H1 (cell line): ENCODE measurements at regions not wholly inside any gene's neighbourhood (a gene's known extent, or its start where the extent isn't known, plus 50 kb on each side); places are given as distances from the start of the nearest gene placed in this dataset.

ENCODE experiments used
- CTCF ChIA-PET: fragments of 300-600 bp; sonication (Branson Sonifier 250); formaldehyde crosslinking; loops from one replicate; lab custom pipeline; 2021; ENCODE audit not compliant: partially characterized antibody; lab: Charles Lee
- POLR2A ChIA-PET: fragments of 300-600 bp; sonication (Branson Sonifier 250); formaldehyde crosslinking; loops from one replicate; lab custom pipeline; 2021; ENCODE audit warnings: inconsistent platforms; ENCODE audit not compliant: partially characterized antibody; lab: Charles Lee
- DNase-seq, 2 experiments: peaks; one replicate each; pipeline versions ENCODE4 v3.0.0 to v3.0.0-alpha.2; 2010 to 2022; ENCODE audit warnings: low spot score in 2 of 2, low read depth in 1 of 2, mixed read lengths in 1 of 2
- FAIRE-seq: peaks from 2 replicates; lab custom pipeline; 2011; peaks lifted over from hg19 to GRCh38; lab: Jason Lieb, UNC
- H2AFZ ChIP-seq: 2 replicates; pipeline ENCODE4 v1.8.1; 2012; ENCODE audit warnings: low read length, inconsistent platforms
- H2AK5ac ChIP-seq: 2 replicates; pipeline ENCODE4 v1.6.1; 2013; ENCODE audit warnings: low read depth, low read length
- H2BK120ac ChIP-seq: replicated peaks from 2 replicates; pipeline ENCODE3; 2013; ENCODE audit warnings: low read depth, low read length, inconsistent platforms
- H2BK12ac ChIP-seq: 2 replicates; pipeline ENCODE4 v1.6.1; 2013; ENCODE audit warnings: low read depth, low read length
- H2BK15ac ChIP-seq: 2 replicates; pipeline ENCODE4 v1.6.1; 2013; ENCODE audit warnings: low read length
- H2BK20ac ChIP-seq: 2 replicates; pipeline ENCODE4 v1.6.1; 2013; ENCODE audit warnings: low read length
- H2BK5ac ChIP-seq: 2 replicates; pipeline ENCODE4 v1.6.1; 2013; ENCODE audit warnings: low read depth, low read length
- H3K14ac ChIP-seq: 2 replicates; pipeline ENCODE4 v1.6.1; 2013; ENCODE audit warnings: inconsistent platforms; ENCODE audit not compliant: insufficient read length
- H3K18ac ChIP-seq: 2 replicates; pipeline ENCODE4 v1.6.1; 2013; ENCODE audit warnings: low read length; ENCODE audit errors: extremely low read depth
- H3K23ac ChIP-seq: 2 replicates; pipeline ENCODE4 v1.6.1; 2013; ENCODE audit warnings: inconsistent platforms; ENCODE audit not compliant: insufficient read length
- H3K23me2 ChIP-seq: 2 replicates; pipeline ENCODE4 v1.6.1; 2013; ENCODE audit warnings: low read depth, low read length
- H3K27ac ChIP-seq: 2 replicates; pipeline ENCODE4 v1.6.1; 2011; ENCODE audit warnings: low read depth, low read length, inconsistent platforms
- H3K27me3 ChIP-seq, 4 experiments: replicated peaks in 1 of 4; 1 replicate in 1 of 4; 2 replicates in 3 of 4; pipeline versions ENCODE4 v1.6.1 to v1.8.1; 2011 to 2013; ENCODE audit warnings: low read length in 3 of 4, mild to moderate bottlenecking in 3 of 4, inconsistent platforms in 2 of 4, mixed read lengths in 2 of 4, moderate library complexity in 1 of 4; ENCODE audit not compliant: control insufficient read depth in 3 of 4, insufficient read depth in 3 of 4; ENCODE audit errors: extremely low read depth in 1 of 4
- H3K36me3 ChIP-seq, 4 experiments: 2 replicates each; pipeline versions ENCODE4 v1.6.1 to v1.8.1; 2011 to 2013; ENCODE audit warnings: mild to moderate bottlenecking in 4 of 4, low read length in 3 of 4, moderate library complexity in 2 of 4, control low read depth in 1 of 4, inconsistent platforms in 1 of 4; ENCODE audit not compliant: insufficient read depth in 4 of 4, control insufficient read depth in 2 of 4
- H3K4ac ChIP-seq: replicated peaks from 2 replicates; pipeline ENCODE3; 2013; ENCODE audit warnings: low read length, low read depth, mixed read lengths, inconsistent platforms; ENCODE audit not compliant: insufficient read length
- H3K4me1 ChIP-seq, 4 experiments: replicated peaks in 1 of 4; 1 replicate in 1 of 4; 2 replicates in 3 of 4; pipeline versions ENCODE4 v1.6.1 to v1.8.1; 2011 to 2013; ENCODE audit warnings: low read length in 3 of 4, inconsistent platforms in 2 of 4, mixed read lengths in 1 of 4; ENCODE audit not compliant: insufficient read depth in 4 of 4, control insufficient read depth in 3 of 4
- H3K4me2 ChIP-seq, 2 experiments: 2 replicates each; pipeline versions ENCODE4 v1.6.1 to v1.8.1; 2011 to 2013; ENCODE audit warnings: low read depth in 2 of 2, low read length in 2 of 2, control low read depth in 1 of 2, inconsistent platforms in 1 of 2, mild to moderate bottlenecking in 1 of 2; ENCODE audit not compliant: insufficient read depth in 1 of 2
- H3K4me3 ChIP-seq, 4 experiments: fragments of 200-600, 300-600 bp in 1 of 4; sonication (generic), shearing (Covaris generic), sonication (Bioruptor Twin) in 1 of 4; 2 replicates each; pipeline versions ENCODE4 v1.5.1 to v1.8.1; 2011 to 2016; ENCODE audit warnings: low read length in 4 of 4, low read depth in 3 of 4, control low read depth in 2 of 4, inconsistent platforms in 2 of 4, mild to moderate bottlenecking in 2 of 4, mixed read lengths in 1 of 4, moderate library complexity in 1 of 4; ENCODE audit not compliant: insufficient read depth in 2 of 4; ENCODE audit errors: extremely low read depth in 1 of 4
- H3K56ac ChIP-seq: replicated peaks from 2 replicates; pipeline ENCODE3; 2013; ENCODE audit warnings: low read depth, mild to moderate bottlenecking, mixed read lengths, low read length, inconsistent platforms; ENCODE audit not compliant: insufficient read length
- H3K79me1 ChIP-seq: 2 replicates; pipeline ENCODE4 v1.6.1; 2013; ENCODE audit warnings: low read depth, low read length, control low read depth
- H3K79me2 ChIP-seq, 2 experiments: 2 replicates each; pipeline versions ENCODE4 v1.6.1 to v1.8.1; 2012 to 2013; ENCODE audit warnings: low read length in 2 of 2, mild to moderate bottlenecking in 2 of 2, inconsistent platforms in 1 of 2; ENCODE audit not compliant: insufficient read depth in 2 of 2, control insufficient read depth in 1 of 2
- H3K9ac ChIP-seq, 4 experiments: replicated peaks in 1 of 4; 1 replicate in 1 of 4; 2 replicates in 3 of 4; pipeline versions ENCODE4 v1.6.1 to v1.8.1; 2011 to 2013; ENCODE audit warnings: low read depth in 3 of 4, low read length in 3 of 4, control low read depth in 2 of 4, mild to moderate bottlenecking in 2 of 4, moderate library complexity in 2 of 4, inconsistent platforms in 1 of 4; ENCODE audit errors: extremely low read depth in 1 of 4
- H3K9me3 ChIP-seq, 2 experiments: 2 replicates each; pipeline versions ENCODE4 v1.6.1 to v1.8.1; 2012 to 2013; ENCODE audit warnings: mild to moderate bottlenecking in 2 of 2, moderate library complexity in 2 of 2, control low read depth in 1 of 2, inconsistent platforms in 1 of 2, low read depth in 1 of 2, low read length in 1 of 2, mixed read lengths in 1 of 2; ENCODE audit not compliant: insufficient read depth in 2 of 2
- H4K20me1 ChIP-seq, 2 experiments: replicated peaks in 1 of 2; 2 replicates each; pipeline versions ENCODE3 to v1.8.1; 2011 to 2013; ENCODE audit warnings: inconsistent platforms in 2 of 2, low read length in 2 of 2, mild to moderate bottlenecking in 1 of 2; ENCODE audit not compliant: insufficient read depth in 2 of 2, control insufficient read depth in 1 of 2
- H4K5ac ChIP-seq: 2 replicates; pipeline ENCODE4 v1.6.1; 2013; ENCODE audit warnings: low read length, low read depth, mixed read lengths, inconsistent platforms; ENCODE audit not compliant: insufficient read length
- H4K8ac ChIP-seq: 2 replicates; pipeline ENCODE4 v1.8.0; 2013; ENCODE audit warnings: mild to moderate bottlenecking, moderate library complexity, low read length, inconsistent platforms; ENCODE audit not compliant: insufficient read depth; ENCODE audit errors: extremely low read depth
- H4K91ac ChIP-seq: replicated peaks from 2 replicates; pipeline ENCODE3; 2013; ENCODE audit warnings: low read length, mixed read lengths, inconsistent platforms; ENCODE audit not compliant: insufficient read length
- SUZ12 ChIP-seq: fragments of 200-600 bp; sonication (generic); IDR thresholded peaks from 2 replicates; pipeline ENCODE4 v1.6.1; 2012; ENCODE audit warnings: mild to moderate bottlenecking, inconsistent platforms, low read length, moderate library complexity, mixed read lengths
- ZNF274 ChIP-seq: IDR thresholded peaks from 2 replicates; pipeline ENCODE4 v1.7.0; 2012; ENCODE audit warnings: low read length, borderline replicate concordance; ENCODE audit errors: extremely low read depth
- WGBS, 2 experiments: shearing (Covaris generic) in 1 of 2; methylation state at CpG; one replicate each; pipeline versions ENCODE4 v1.1.6 to v1.1.7; 2013 to 2015; ENCODE audit warnings: low lambda C conversion rate in 2 of 2, mixed read lengths in 2 of 2, inconsistent platforms in 1 of 2, low coverage in 1 of 2, missing lambda C conversion rate in 1 of 2; ENCODE audit not compliant: insufficient replicate concordance in 2 of 2, insufficient coverage in 1 of 2, insufficient read length in 1 of 2; ENCODE audit errors: extremely low coverage in 1 of 2, missing lambda C conversion rate in 1 of 2; 5-methylcytosine and 5-hydroxymethylcytosine counted together

DNA sequence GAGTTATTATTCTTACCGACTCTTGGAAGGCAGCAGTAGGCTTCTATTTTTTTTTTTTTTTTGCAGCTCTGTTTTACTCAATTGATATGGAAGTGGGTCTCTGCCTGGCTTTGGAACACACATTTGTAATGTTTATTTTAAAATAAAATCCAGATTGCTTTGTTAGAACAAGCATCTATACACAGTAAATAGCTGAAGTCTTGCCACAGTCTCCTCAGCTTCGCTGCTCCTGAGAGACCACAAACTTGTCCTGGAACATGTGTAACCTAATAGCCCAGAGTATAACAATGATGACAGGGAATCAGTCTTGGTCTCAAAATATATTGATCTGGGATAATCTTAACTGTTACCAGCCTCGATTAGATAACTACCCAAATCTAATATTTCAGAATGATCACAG is 299.8 kb upstream of the NOX3 start:
- no peak overlapping the region for H3K4ac ChIP-seq
- H4K8ac ChIP-seq = no peak overlapping the region
- no peak overlapping the region for H4K5ac ChIP-seq
- no peak overlapping the region for H2BK120ac ChIP-seq
- FAIRE-seq = no peak
- H3K56ac ChIP-seq = no peak overlapping the region
- H3K36me3 ChIP-seq = peaks cover 0 to 2% (median 0%) of the 10 kb centered on the region in 4 experiments; a peak in 1 of 8 replicates
- no peaks in the 10 kb centered on the region for H3K27me3 ChIP-seq
- POLR2A ChIA-PET = no interaction called here
- H3K4me3 ChIP-seq = no peak overlapping the region
- H3K9ac ChIP-seq = no peak overlapping the region
- H3K14ac ChIP-seq = no peak overlapping the region
- H4K20me1 ChIP-seq = no peaks in the 10 kb centered on the region
- H3K23me2 ChIP-seq = no peaks in the 10 kb centered on the region
- peaks cover 0 to 6% of the 10 kb centered on the region in 2 experiments; a peak in 1 of 4 replicates for H3K9me3 ChIP-seq
- H2AFZ ChIP-seq = no peak overlapping the region
- no peaks in the 10 kb centered on the region for H3K79me2 ChIP-seq
- no peak overlapping the region for H2AK5ac ChIP-seq
- H3K27ac ChIP-seq = no peak overlapping the region
- no peak overlapping the region for H2BK20ac ChIP-seq
- H2BK12ac ChIP-seq = no peak overlapping the region
- peaks cover 0 to 3% (median 0%) of the 10 kb centered on the region in 4 experiments; a peak in 2 of 7 replicates for H3K4me1 ChIP-seq
- no peaks in the 10 kb centered on the region for H3K79me1 ChIP-seq
- no peak overlapping the region for H4K91ac ChIP-seq
- TF ChIP-seq SUZ12 (no peak), ZNF274 (no peak)
- TF ChIP-seq, all 59 proteins: peak for 0
- Histone ChIP-seq H3K4me2 (no peak overlapping the region), H2BK5ac (no peak overlapping the region), H2BK15ac (no peak overlapping the region), H3K23ac (no peak overlapping the region), H3K18ac (no peak overlapping the region)
- CTCF ChIA-PET = interaction anchor here (1.4 kb wide), 1 partner anchor 15 kb away, joined by 4 read pairs; no protein-coding TSS in a partner anchor
- DNase-seq = no peak
- WGBS, 2 experiments = 64% methylated on average over 3 of the region's 3 CpGs; no CpG with 5 or more reads in 1 of the 2 experiments
